HG03469 (cell line): ENCODE measurements at regions not wholly inside any gene's neighbourhood (a gene's known extent, or its start where the extent isn't known, plus 50 kb on each side); places are given as distances from the start of the nearest gene placed in this dataset.
"Not testable (repeated sequence)": the region's sequence is repeated elsewhere in the genome, so short reads cannot be mapped to it uniquely, and the experiment has no call there.

Source experiments
- ATAC-seq: cut with Tn5 transposase; IDR thresholded peaks from one replicate; pipeline ENCODE4 v1.9.1; 2021; ENCODE audit warnings: mild to moderate bottlenecking, moderate library complexity, moderate number of reproducible peaks; ENCODE audit not compliant: unreplicated experiment

DNA sequence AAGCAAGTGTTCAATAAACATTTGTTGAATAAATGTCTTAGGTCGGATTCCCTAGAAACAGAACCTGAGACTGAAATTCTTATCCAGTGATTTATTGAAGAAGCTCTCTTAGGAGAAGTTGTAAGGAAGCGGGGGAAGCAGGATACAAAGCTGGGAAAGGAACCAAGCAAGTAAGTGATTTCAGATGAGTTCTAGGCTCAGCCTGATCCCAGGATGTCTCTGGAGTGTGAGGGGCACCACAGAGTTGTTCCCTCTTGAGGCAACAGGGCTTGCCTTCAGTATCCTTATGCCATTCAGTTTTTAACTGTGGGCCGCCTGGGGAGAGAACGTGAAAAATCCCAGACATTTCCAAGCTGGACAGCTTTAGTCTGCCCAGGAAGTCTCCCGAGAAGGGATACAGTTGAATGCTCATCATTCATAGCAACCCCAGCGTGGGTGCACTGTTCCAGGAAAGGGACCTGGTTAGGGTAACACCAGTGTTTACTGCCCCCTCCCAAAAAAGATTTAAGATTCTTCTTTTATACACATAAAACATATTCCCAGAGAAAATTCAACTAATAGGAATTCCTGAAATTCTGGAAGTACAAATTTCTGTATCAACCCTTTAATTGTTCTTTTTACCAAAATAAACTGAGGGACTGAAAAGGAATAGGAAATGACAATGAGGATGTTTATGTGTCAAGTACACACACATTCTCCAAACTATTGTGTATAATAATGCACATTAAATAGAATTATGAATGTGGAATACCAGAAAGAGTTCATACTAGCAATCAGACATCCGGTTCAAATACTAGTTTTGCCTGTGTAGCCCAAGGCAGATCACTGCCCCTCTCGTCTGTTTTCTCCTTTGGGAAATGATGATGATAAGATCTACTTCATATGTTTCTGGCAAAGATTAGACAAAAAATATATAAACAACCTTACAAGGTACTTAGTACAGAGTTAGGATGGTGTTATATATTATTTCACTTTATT is 592.1 kb upstream of the CDH2 start:
- ATAC-seq, result no peak

DNA sequence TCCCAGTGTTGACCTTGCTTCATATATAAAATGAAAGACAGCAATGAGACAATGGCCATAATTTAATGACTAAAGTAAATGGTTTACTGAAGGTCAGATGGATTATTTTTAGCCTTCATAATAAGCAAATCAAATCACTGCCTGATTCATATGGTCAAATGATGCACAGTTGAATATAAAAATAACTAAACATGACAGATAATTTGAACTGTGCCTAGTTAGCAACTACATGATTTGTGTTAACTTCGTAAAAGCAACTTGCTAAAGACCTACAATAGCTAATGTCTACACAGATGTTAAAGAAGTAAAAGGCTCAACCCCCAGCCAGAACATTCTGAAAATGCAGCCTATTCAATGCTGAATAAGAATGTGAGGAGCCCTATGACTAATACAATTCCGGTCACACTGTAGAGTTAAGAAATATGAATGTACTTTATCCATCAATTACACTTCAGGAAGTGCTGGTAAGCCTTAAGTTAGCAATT is 590.8 kb upstream of the CDH2 start:
- ATAC-seq, result no peak

DNA sequence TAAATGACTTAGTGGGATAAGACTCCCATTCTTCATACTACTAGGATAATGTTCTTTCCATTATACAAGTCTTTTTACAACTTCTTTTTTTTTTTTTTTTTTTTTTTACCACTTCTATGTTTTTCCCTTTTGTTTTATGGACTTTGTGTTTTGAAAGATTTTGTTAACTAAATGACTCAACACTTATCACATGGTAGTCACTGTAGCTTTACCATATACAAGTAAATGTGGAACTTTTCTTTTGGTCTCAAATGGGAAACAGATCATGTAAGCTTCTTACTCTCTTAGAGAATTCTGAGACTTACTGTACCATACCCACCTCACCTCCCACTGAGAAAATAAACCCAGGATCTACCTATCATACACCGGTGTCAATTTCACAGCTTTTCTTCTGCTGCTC is 590.3 kb upstream of the CDH2 start:
- no peak for ATAC-seq

DNA sequence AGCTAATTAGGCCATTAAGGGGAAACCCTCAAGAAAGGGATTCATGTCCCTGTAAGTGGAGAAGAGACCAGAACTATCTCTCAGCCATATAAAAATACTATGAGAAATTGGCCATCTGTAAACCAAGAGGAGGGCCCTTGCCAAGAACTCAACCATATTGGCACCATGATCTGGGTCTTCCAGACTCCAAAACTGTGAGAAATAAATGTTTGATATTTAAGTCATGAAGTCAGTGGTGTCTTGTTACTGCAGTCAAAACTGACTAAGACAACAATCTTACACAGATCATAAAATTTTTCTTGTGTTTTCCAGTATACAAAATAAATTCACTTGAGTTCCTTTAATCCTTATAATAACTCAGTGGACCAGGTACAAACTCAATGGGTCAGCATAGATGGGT is 589.8 kb upstream of the CDH2 start:
- no peak for ATAC-seq

DNA sequence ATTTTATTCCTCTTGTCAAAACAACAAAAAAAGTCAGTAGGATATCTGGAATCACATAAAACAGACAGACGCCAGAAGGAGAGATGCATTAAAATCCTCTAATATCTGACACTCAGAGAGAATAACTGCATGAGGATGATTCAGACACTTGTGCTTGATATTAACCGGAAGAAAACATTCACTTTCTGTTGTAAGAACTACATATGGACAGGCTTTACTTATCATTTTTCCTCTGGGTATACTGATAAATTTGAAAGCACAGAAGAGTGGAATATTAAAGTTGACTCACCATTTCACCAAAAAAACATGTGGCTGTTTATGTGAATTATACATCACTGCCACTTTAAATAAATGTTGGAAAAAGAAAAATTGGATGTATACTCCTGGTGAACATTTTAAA is 589.1 kb upstream of the CDH2 start:
- no peak for ATAC-seq

DNA sequence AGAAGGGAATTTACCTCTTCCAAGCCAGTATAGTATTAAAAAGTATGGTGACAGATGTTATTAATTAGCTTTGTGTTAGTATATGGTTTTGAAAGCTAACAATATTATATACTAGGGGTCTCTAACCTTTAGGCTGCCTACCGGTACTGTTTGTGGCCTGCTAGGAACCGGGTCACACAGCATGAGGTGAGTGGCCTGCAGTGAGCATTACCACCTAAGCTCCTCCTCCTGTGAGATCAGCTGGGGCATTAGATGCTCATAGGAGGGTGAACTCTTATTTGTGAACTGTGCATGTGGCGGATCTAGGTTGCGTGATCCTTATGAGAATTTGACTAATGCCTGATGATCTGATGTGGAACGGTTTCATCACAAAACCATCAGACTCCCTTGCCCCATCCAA is 583.4 kb upstream of the CDH2 start:
- ATAC-seq, result no peak

DNA sequence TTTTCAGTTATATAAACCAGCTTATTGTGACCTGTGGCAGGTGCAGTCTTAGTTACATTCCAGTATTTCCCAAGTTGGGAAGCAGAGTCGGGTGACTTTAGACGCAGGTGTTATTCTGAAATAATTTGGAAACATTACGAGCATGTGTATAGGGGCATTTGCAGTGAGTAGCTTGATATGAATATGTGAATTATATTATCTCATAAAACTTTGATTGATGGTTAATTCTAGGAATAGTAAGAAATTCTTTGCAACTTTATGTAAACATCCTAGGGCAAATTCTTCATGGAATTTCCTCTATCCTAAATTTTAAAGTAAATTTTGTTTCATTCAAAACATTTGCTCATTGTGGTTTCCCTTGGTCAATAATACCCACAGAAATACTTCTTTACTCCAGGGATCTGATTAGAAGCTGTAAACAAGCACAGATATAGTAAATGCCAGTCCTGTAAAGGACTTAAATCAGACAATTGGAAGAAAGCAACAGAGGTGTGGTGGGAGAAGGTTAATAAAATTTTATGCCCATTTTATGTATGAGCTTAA is 580.6 kb upstream of the CDH2 start:
- no peak for ATAC-seq

DNA sequence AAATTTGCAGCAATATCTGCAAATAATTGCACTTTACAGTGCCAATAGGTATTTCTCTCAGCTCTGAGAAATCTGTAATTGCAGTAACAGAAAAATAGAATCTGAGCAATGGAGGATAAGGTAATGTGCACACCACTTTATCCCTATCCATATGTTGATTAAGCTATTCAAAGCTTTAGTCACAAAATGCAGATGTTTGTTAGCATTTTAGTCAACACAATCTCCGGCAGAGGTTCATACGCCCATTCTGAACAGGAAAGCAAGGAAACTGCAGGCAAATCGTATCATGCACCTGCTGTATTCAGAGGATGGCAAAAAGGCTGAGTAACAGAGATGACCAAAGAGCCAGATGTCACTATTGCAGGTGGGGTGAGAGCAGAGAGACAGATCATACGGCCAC is 566.2 kb upstream of the CDH2 start:
- ATAC-seq, result no peak

DNA sequence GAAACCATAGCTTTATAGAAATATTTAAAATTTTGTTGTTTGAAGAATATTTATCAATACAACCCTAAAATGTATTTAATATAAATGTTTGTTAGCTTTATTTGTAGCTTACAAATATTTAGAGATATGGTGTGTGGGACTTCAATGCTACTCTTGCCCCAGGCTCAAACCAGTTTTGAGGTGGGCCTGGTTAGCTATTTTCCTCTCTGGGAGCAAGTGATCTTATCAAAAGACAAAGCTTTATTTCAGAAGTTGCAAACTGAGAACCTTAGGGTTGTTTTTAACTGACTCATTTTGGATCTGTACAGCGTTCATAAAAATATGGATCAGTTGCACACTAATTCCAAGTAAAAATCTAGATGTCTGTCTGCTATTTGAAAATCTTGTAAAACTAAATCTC is 563.6 kb upstream of the CDH2 start:
- ATAC-seq, result no peak

DNA sequence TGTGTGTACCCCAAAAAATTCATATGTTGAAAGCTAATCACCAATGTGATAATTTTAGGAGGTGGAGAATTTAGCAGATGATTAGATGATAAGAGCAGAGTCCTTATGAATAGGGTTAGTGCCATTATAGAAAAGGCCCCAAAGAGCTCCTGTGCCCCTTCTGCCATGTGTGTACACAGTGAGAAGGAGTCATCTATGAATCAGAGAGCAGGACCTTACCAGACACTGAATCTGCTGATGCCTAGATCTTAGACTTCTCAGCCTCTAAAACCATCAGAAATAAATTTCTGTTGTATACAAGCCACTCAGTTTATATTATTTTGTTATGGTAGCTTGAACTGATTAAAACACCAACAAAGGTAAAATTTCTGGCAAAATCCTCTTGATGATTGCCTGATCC is 560.0 kb upstream of the CDH2 start:
- no peak for ATAC-seq

DNA sequence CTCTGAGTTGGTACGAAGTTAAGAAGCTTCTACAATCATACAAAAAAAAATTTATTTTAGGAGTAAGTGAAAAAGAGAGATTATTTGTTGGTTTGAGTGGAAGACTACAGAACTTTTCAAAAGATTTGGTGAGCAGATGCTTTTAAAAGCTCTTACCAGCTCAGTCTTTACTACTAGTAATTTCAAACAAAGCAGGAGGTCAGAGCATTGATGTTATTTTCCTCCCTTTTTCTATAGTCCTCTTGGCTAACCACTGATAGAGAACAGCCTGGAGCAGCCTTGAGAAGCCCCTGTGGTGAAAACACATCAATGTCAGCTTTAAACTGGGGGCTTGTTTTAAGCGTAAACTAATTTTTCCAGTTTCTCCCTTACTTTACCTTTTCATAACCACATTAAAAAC is 559.3 kb upstream of the CDH2 start:
- ATAC-seq, result no peak

DNA sequence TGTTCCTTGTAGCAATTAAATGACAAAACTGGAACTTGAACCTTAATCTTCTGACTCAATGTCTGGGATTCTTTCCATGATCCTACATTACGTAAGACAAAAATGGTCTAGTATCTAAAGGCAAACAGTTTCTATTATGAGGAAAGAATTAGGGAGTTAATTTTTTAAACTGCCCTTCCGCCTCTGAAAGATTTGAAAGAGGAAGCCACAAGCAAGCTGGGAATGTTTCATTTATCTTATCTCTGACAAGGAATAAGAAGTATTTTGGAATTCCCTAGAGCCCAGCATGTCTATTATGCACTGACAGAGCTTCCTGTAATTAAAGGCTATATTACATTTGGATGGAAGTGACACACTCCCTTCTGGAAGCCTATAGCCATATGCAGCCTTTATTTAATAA is 558.8 kb upstream of the CDH2 start:
- ATAC-seq, result no peak

DNA sequence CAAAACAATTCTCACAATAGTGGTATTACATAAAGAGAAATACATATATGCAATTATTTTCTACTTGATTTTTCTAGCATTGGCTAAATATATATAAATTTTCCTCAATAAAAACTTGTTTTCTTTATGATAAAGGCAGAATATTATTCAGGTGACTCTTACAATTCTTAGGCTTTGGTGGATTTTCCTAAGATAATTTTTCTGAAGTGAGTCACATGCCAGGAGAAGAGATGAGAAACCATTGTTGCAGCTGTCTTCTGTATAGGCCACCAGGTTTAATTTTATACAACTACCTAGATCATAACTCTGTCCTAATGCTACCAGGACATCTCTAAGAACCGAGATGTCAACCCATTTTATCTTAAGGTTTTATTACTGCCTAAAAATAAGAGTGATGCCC is 552.4 kb upstream of the CDH2 start:
- ATAC-seq, result no peak

DNA sequence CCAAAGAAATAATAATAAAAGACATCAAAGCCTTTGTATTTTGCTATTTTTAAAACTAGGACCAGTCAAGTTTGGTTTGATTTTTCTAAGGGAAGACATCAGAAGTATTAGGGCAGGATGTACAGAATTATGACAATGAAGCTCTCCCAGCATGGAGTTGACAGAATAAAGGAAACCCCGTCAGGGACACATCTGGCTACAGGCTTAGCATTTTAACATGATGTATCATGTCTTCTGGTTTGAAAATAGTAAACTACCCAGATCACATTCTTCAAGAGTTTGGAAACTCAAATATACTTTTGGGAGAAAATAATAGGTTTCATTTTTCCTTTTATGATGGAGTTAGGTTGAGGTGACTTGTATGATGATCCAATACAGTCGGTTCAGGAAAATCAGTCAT is 552.0 kb upstream of the CDH2 start:
- ATAC-seq, result no peak

DNA sequence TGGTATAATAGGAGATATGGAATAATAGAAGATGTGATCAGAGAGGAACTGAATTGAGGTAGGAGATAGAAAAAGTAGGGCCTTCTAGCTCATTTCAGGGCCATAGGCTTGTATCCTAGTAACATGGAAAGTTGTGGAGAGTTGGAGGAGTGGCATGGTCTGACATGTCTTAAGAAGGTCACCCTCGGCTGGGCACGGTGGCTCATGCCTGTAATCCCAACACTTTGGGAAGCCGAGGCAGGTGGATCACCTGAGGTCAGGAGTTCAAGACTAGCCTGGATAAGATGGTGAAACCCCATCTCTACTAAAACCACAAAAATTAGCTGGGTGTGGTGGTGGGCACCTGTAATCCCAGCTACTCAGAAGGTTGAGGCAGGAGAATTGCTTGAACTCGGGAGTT is 550.3 kb upstream of the CDH2 start:
- ATAC-seq, result not testable (repeated sequence)

DNA sequence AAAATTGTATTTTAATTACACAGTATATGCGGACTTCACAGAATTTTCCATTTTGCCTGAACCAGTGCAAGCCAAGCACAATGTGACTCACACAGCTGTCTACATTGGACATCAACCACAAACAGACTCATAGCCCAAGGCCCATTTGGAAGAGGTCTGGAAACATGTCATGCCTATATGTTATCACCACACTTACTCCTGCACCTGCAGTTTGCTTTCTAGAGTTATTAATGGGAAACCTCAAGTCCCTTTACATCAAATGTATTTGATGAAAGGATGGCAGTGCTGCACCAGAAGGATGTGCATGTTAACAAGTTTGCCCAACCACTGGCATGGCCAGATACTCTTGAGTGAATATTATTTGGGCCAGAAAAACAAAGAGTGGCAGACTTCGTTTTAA is 548.9 kb upstream of the CDH2 start:
- ATAC-seq, result no peak

DNA sequence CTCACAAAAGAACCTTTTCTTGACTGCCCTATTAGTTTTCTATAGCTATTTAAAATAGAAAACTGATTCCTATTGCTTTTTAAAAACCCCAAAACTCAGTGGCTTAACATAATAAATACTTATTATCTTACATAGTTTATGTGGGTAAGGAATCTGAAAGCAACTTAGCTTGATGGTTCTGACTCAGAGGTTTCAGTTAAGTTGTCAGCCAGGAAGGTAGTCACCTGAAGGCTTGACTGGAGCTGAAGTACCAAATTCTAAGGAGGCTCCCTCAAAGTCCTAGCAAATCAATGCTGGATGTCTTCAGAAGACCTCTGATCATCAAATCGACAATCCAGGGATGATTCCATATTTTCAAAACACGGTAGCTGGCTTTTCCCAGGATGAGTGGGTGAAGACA is 546.6 kb upstream of the CDH2 start:
- no peak for ATAC-seq

DNA sequence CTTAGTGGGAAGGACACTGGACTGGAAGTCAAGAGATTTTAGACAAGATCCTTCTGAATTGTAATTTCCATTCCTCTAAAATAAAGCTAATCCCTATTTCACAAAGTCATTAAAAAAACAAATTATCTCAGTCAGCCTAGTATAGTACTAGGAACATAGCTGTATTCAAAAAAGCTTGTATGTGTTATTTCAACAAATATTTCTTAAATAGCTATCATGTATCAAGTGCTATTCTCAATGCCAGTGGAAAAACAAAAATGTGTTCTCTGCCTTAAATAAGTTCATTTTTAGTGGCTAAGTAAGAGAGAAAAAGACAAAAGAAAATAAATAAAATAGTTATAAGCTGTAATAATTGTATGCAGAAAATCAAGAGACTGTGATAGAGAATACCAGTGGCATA is 541.8 kb upstream of the CDH2 start:
- no peak for ATAC-seq

DNA sequence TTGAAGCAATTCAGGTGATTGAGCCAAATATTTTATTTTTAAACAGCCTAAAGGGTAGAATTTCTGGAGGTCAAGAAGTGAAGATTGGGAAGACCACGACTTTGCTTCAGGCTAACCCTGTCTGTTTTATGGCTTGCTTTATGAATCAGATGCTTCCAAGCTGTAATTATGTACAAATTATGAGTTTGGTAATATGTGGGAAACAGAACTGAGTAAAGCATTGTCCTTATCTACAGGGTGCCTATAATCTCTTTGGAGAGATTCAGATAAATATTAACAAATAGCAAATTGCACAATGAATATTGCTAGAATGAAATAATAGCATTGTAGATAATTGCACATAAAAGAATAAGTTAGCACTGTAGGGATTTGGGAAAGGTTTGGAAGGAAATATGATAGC is 539.4 kb upstream of the CDH2 start:
- no peak for ATAC-seq

DNA sequence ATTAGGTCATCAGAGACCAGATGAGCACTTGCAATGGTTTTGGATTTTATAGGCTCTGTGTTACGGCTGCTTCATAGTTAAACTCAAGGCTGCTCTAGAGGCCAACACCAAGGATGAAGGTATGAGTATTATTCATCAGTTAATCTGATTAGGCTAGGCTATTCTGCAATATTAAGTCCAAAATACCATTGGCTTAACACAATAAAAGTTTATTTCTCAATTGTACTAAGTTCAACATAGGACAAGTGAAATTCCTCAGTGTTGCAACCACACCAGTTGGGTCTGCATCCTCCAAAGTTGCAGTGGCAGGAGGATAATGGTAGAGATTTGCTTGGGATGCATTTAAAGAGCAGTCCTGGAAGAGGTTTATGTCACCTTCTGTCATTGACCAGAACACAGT is 538.3 kb upstream of the CDH2 start:
- ATAC-seq, result no peak

DNA sequence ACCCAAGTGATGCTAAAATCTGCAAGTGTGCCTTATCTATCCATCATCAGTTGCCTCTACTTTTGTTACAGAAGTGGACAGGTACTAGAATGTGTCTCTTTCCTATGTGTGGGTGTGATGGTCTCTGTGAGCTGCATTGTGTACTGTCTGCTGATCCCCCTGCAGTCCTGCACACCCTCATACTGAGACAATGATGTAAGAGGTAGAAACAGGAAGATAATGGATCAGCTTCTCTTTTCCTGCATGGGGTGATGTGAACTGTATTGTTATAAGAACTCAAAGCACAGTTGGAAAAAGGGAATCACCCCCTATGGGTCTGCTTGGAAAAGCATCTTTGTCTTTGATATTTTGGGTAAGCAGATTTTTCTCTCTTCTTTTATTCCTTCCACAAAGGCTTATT is 537.6 kb upstream of the CDH2 start:
- no peak for ATAC-seq

DNA sequence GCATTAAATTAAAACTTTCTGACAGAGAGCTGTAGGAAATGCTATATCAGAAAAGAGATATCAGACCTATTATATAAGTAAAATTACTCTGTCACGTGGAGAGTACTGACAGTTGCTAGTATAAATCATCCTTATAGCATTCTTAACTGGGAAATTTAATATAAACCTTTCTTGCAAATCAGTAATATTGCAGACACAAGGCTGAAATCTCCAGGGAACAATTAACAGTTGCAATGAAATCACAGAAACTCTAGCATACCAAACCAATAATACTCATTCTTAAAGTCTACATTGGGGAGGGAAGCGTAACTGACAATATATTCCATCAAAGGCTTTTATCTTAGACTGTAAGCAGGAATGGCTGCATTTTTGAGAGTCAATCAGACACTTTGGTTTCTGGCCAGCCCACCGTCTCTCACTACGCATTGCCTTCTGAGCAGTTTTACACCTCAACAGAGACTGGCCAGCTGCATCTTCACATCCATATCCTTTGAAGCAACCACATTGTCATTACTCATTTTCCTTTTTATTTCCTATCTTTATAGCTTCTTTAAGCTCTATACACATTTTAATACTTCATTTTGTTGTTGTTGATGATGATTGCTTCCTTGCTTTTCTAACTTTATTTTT is 536.0 kb upstream of the CDH2 start:
- ATAC-seq, result no peak
